ENCODE measurements at regions not wholly inside any gene's neighbourhood (a gene's known extent, or its start where the extent isn't known, plus 50 kb on each side); places are given as distances from the start of the nearest gene placed in this dataset.
"Not testable (repeated sequence)": the region's sequence is repeated elsewhere in the genome, so short reads cannot be mapped to it uniquely, and the experiment has no call there.

DNA sequence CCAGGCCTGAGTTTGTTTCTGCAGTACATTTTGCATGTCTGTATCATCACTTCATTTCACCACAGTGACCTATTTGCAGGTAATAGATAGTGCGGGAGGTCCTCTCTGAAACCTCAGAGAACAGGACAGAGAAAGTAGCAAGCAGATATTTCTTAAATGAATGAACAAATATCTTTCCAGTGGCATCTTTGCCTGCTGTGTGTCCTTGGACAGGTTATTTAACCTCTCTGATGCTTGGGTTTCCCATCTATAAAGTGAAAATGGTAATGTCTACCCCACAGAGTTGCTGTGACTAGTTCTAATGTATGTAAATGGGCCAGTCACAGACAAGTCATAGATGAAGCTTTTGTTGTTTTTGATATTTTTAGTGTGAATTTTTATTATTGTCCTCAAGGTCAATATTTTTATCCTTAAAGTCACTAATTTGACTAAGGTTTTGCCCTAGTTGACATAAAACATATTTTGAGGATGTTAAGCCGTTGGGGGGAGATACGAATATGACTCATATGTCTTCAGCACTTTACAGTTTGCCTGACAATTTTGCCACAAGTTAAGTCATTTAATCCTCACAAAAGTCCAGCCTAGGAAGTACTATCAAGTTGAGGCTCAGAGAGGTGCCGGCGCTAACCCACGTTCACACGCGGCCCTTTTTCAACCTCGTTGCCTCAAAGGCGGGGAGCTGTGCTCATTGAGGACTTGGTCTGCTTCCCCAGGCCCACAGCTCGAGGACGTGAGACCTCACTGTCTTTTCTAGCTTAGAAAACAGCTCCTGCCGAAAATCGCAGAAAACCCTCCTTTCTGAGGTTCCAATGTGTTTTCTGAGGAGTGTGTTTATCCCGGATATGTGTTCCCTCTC is 126.7 kb upstream of the STX18 start:
- DNase-seq = no peak

GRCh38 chr4:4667622-4668081 is 125.8 kb upstream of the STX18 start:
- DNase-seq = no peak

DNA sequence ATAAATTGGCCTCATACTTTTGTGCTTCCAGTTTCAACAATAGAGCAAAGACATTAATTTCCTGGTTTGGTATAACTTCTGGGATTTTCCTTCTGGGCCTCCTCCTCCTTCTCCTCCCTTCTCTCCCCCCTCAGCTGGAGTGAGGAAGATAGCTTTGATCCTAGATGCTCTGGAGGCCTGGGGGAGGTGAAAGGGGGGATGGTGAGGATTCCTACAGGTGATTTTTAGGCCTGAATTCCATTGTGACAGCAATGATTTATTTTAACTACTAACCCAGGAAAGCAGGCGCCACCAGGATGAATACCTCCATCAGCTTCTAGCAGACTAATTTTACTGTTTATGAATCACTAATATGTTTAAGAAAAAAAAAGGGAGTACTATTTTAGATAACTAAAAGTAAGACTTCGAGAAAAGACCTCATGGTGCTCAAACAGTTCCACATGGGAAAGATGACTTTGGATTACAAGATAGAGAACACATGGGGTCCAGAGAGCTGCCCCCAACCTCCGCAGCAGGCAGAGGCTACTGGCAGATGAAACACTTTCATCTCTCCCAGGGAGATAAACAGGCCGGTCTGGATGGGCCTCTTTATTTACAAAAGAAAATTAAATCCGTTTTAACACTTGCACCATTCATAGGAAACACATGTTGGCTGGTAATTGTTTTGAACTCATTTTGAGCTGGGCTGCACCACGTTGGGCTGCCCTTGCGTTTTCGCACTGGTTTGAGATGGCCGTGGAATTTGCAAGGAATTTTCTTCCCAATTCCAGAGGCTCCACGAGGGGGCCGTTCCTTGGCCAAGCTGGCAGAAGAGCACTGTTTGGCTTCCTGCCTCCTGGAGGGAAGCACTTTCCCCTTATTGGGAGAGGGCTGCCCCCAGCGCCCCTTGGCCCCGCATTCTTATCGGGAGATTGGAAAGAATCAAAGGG is 125.1 kb upstream of the STX18 start:
- DNase-seq = no peak

- no peak for DNase-seq
Measured at GRCh38 chr4:4666187-4666586, 124.3 kb upstream of the STX18 start.

- DNase-seq = no peak
Measured at GRCh38 chr4:4664234-4664633, 122.4 kb upstream of the STX18 start.

- no peak for DNase-seq
Measured at GRCh38 chr4:4663028-4663427, 121.2 kb upstream of the STX18 start.

GRCh38 chr4:4662230-4662629 is 120.4 kb upstream of the STX18 start:
- DNase-seq = no peak

DNA sequence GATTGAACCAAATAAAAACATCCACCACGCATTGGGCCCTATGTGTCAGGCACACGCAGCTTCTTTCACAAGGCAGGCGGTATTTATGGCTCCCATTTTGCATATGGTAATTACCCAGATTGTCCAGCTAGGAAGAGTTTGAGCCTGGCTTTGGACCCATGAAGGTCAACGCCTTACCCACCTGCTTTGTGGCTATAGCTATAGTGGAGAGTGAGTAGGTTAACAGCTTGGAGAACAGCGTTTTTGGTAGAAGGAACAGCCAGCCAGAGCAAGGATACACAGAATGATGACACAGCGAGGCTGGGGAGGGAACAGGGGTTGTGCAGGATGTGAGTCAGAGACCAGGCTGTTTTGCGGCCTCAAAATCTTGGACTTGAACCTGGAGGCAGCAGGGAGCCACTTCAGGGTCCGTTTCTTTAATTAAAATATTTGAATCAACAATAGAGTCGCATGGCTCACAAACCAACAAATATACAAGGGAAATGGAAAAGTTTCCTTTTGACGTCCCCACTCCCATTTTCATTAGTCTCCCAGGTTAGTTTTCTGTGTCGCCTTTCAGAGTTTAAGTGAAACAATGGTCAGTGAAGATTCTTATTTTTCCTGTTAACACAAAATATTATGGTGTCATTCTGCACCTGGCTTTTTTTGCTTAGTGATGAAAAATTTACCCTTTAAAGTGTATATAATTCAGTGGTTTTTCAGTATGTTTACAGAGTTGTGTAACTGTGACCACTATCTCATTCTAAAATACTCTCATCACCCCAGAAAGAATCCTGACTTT is 118.2 kb upstream of the STX18 start:
- DNase-seq = no peak

GRCh38 chr4:4658052-4658451 is 116.2 kb upstream of the STX18 start:
- DNase-seq = no peak

GRCh38 chr4:4656977-4657376 is 115.1 kb upstream of the STX18 start:
- no peak for DNase-seq

DNA sequence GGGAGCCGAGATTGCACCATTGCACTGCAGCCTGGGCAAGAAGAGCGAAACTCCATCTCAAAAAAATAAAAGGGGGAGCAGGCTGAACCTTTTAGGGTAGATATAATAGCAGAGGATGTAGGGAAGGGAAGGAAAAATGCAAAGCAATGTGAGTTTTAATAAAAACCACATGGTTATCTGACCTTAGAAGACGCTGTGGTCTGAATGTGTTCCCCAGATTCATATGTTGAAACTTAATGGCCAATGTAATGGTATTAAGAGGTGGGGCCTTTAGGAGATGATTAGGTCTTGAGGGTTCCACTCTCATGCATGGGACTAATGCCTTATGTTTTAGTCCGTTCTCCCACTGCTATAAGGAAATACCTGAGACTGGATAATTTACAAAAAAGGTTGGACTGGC is 114.1 kb upstream of the STX18 start:
- no peak for DNase-seq

DNA sequence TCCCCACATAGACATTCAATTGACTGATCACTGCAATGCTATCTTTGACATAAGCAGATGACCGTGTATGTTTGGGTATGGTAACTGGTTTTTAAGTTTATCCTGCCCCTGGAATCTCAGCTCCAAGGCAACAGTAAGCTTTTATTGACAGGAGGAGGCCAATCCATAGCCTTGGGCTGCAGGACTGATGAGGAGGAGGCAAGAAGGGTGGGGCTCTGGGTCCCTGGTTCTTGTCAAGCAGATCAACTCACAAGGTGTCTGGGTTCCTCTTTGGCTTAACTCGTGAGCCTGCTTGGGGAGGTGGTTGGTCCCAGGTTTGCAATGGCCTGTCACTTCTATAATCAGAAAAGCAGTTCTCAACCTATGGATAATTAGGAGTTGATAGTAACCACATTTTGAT is 113.2 kb upstream of the STX18 start:
- DNase-seq = no peak

DNA sequence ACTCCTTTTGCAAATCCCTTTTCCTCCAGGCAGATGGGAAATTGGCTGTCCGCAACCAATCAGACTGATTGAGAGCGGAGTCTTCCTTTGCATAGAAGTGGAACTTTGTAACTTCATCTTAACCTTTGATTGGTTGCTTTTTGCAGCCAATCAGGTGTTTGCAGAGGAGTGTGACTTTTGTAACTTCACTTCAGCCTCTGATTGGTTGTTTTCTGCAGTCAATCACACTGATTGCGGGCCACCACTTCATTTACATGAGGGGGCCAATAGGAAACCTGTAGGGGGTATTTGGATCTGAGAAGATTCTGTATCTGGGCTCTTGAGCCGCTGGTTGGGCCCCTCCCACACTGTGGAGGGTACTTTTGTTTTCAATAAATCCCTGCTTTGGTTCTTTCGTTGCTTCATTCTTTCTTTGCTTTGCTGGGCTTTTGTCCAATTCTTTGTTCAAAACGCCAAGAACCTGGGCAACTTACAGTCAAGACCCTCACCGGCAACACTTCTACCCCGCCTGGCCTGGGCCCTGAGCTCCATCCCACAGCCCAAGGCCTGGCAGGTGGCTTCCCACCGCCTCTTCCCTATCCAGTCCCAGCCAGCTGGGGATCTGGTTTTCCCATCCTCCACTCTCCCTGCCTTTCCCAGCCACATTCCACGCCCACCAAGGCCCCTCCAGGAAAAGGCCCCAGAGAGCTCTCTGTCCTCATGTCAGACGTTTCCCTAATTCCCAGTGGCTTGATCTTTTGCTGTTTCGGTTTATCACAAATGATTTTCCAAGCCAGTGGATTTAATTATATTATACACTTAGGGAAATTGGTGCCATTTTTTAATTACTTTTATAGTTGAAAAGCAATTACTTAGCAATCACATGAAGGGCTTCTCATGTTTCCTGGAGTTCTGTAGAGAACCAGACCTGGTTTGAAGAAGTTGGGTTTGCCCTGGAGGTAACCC is 110.2 kb upstream of the STX18 start:
- DNase-seq = no peak

- no peak for DNase-seq
Measured at GRCh38 chr4:4647041-4647440, 105.2 kb upstream of the STX18 start.

DNA sequence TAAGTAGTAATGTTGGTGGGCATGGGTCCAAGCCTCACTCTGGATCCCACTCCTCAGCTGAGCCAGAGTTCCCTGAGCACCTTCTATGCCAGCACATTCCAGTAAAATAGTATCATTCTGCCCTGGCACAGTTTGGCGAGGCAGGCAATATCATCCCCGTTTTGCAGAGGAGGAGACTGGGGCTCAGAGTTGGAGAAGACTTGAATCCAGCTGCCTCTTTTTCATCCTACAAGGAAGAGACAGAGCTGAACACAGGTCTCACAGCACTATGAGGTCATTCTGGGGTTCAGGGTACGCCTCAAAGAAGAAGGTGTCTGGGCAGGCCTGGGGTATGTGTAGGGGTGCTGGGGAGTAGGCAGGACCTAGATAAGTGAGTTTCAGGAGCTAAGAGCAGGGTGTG is 103.9 kb upstream of the STX18 start:
- no peak for DNase-seq

GRCh38 chr4:4644277-4644676 is 102.4 kb upstream of the STX18 start:
- not testable (repeated sequence) for DNase-seq

- DNase-seq = not testable (repeated sequence)
Measured at GRCh38 chr4:4643743-4644142, 101.9 kb upstream of the STX18 start.

DNA sequence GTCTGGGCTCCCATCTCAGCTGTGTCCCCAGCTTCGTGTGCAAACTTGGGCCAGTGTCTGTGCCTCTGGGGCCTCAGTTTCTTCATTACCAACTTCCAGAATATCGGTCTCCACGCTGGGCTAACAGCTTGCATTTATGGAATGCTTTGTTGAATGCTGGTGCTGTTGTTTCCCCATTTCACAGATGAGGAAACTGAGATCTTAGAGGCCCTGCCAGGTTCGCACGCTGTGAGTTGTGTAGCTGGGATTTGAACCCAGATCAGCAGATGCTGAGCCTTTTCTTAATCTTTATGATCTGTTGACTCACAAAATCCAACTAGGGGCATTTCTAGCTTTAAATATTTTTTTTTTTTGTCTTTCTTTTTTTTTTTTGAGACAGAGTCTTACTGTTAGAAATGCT is 101.5 kb upstream of the STX18 start:
- no peak for DNase-seq

GRCh38 chr4:4642496-4643000 is 100.7 kb upstream of the STX18 start:
- no peak for DNase-seq

Measured in hypothalamus (tissue), 51 donors.